H1 (cell line): ENCODE measurements at regions not wholly inside any gene's neighbourhood (a gene's known extent, or its start where the extent isn't known, plus 50 kb on each side); places are given as distances from the start of the nearest gene placed in this dataset.

ENCODE experiments used
- CTCF ChIA-PET: fragments of 300-600 bp; sonication (Branson Sonifier 250); formaldehyde crosslinking; loops from one replicate; lab custom pipeline; 2021; ENCODE audit not compliant: partially characterized antibody; lab: Charles Lee
- POLR2A ChIA-PET: fragments of 300-600 bp; sonication (Branson Sonifier 250); formaldehyde crosslinking; loops from one replicate; lab custom pipeline; 2021; ENCODE audit warnings: inconsistent platforms; ENCODE audit not compliant: partially characterized antibody; lab: Charles Lee
- DNase-seq, 2 experiments: peaks; one replicate each; pipeline versions ENCODE4 v3.0.0 to v3.0.0-alpha.2; 2010 to 2022; ENCODE audit warnings: low spot score in 2 of 2, low read depth in 1 of 2, mixed read lengths in 1 of 2
- FAIRE-seq: peaks from 2 replicates; lab custom pipeline; 2011; peaks lifted over from hg19 to GRCh38; lab: Jason Lieb, UNC
- H2AFZ ChIP-seq: 2 replicates; pipeline ENCODE4 v1.8.1; 2012; ENCODE audit warnings: low read length, inconsistent platforms
- H2AK5ac ChIP-seq: 2 replicates; pipeline ENCODE4 v1.6.1; 2013; ENCODE audit warnings: low read depth, low read length
- H2BK120ac ChIP-seq: replicated peaks from 2 replicates; pipeline ENCODE3; 2013; ENCODE audit warnings: low read depth, low read length, inconsistent platforms
- H2BK12ac ChIP-seq: 2 replicates; pipeline ENCODE4 v1.6.1; 2013; ENCODE audit warnings: low read depth, low read length
- H2BK15ac ChIP-seq: 2 replicates; pipeline ENCODE4 v1.6.1; 2013; ENCODE audit warnings: low read length
- H2BK20ac ChIP-seq: 2 replicates; pipeline ENCODE4 v1.6.1; 2013; ENCODE audit warnings: low read length
- H2BK5ac ChIP-seq: 2 replicates; pipeline ENCODE4 v1.6.1; 2013; ENCODE audit warnings: low read depth, low read length
- H3K14ac ChIP-seq: 2 replicates; pipeline ENCODE4 v1.6.1; 2013; ENCODE audit warnings: inconsistent platforms; ENCODE audit not compliant: insufficient read length
- H3K18ac ChIP-seq: 2 replicates; pipeline ENCODE4 v1.6.1; 2013; ENCODE audit warnings: low read length; ENCODE audit errors: extremely low read depth
- H3K23ac ChIP-seq: 2 replicates; pipeline ENCODE4 v1.6.1; 2013; ENCODE audit warnings: inconsistent platforms; ENCODE audit not compliant: insufficient read length
- H3K23me2 ChIP-seq: 2 replicates; pipeline ENCODE4 v1.6.1; 2013; ENCODE audit warnings: low read depth, low read length
- H3K27ac ChIP-seq: 2 replicates; pipeline ENCODE4 v1.6.1; 2011; ENCODE audit warnings: low read depth, low read length, inconsistent platforms
- H3K27me3 ChIP-seq, 4 experiments: replicated peaks in 1 of 4; 1 replicate in 1 of 4; 2 replicates in 3 of 4; pipeline versions ENCODE4 v1.6.1 to v1.8.1; 2011 to 2013; ENCODE audit warnings: low read length in 3 of 4, mild to moderate bottlenecking in 3 of 4, inconsistent platforms in 2 of 4, mixed read lengths in 2 of 4, moderate library complexity in 1 of 4; ENCODE audit not compliant: control insufficient read depth in 3 of 4, insufficient read depth in 3 of 4; ENCODE audit errors: extremely low read depth in 1 of 4
- H3K36me3 ChIP-seq, 4 experiments: 2 replicates each; pipeline versions ENCODE4 v1.6.1 to v1.8.1; 2011 to 2013; ENCODE audit warnings: mild to moderate bottlenecking in 4 of 4, low read length in 3 of 4, moderate library complexity in 2 of 4, control low read depth in 1 of 4, inconsistent platforms in 1 of 4; ENCODE audit not compliant: insufficient read depth in 4 of 4, control insufficient read depth in 2 of 4
- H3K4ac ChIP-seq: replicated peaks from 2 replicates; pipeline ENCODE3; 2013; ENCODE audit warnings: low read length, low read depth, mixed read lengths, inconsistent platforms; ENCODE audit not compliant: insufficient read length
- H3K4me1 ChIP-seq, 4 experiments: replicated peaks in 1 of 4; 1 replicate in 1 of 4; 2 replicates in 3 of 4; pipeline versions ENCODE4 v1.6.1 to v1.8.1; 2011 to 2013; ENCODE audit warnings: low read length in 3 of 4, inconsistent platforms in 2 of 4, mixed read lengths in 1 of 4; ENCODE audit not compliant: insufficient read depth in 4 of 4, control insufficient read depth in 3 of 4
- H3K4me2 ChIP-seq, 2 experiments: 2 replicates each; pipeline versions ENCODE4 v1.6.1 to v1.8.1; 2011 to 2013; ENCODE audit warnings: low read depth in 2 of 2, low read length in 2 of 2, control low read depth in 1 of 2, inconsistent platforms in 1 of 2, mild to moderate bottlenecking in 1 of 2; ENCODE audit not compliant: insufficient read depth in 1 of 2
- H3K4me3 ChIP-seq, 4 experiments: fragments of 200-600, 300-600 bp in 1 of 4; sonication (generic), shearing (Covaris generic), sonication (Bioruptor Twin) in 1 of 4; 2 replicates each; pipeline versions ENCODE4 v1.5.1 to v1.8.1; 2011 to 2016; ENCODE audit warnings: low read length in 4 of 4, low read depth in 3 of 4, control low read depth in 2 of 4, inconsistent platforms in 2 of 4, mild to moderate bottlenecking in 2 of 4, mixed read lengths in 1 of 4, moderate library complexity in 1 of 4; ENCODE audit not compliant: insufficient read depth in 2 of 4; ENCODE audit errors: extremely low read depth in 1 of 4
- H3K56ac ChIP-seq: replicated peaks from 2 replicates; pipeline ENCODE3; 2013; ENCODE audit warnings: low read depth, mild to moderate bottlenecking, mixed read lengths, low read length, inconsistent platforms; ENCODE audit not compliant: insufficient read length
- H3K79me1 ChIP-seq: 2 replicates; pipeline ENCODE4 v1.6.1; 2013; ENCODE audit warnings: low read depth, low read length, control low read depth
- H3K79me2 ChIP-seq, 2 experiments: 2 replicates each; pipeline versions ENCODE4 v1.6.1 to v1.8.1; 2012 to 2013; ENCODE audit warnings: low read length in 2 of 2, mild to moderate bottlenecking in 2 of 2, inconsistent platforms in 1 of 2; ENCODE audit not compliant: insufficient read depth in 2 of 2, control insufficient read depth in 1 of 2
- H3K9ac ChIP-seq, 4 experiments: replicated peaks in 1 of 4; 1 replicate in 1 of 4; 2 replicates in 3 of 4; pipeline versions ENCODE4 v1.6.1 to v1.8.1; 2011 to 2013; ENCODE audit warnings: low read depth in 3 of 4, low read length in 3 of 4, control low read depth in 2 of 4, mild to moderate bottlenecking in 2 of 4, moderate library complexity in 2 of 4, inconsistent platforms in 1 of 4; ENCODE audit errors: extremely low read depth in 1 of 4
- H3K9me3 ChIP-seq, 2 experiments: 2 replicates each; pipeline versions ENCODE4 v1.6.1 to v1.8.1; 2012 to 2013; ENCODE audit warnings: mild to moderate bottlenecking in 2 of 2, moderate library complexity in 2 of 2, control low read depth in 1 of 2, inconsistent platforms in 1 of 2, low read depth in 1 of 2, low read length in 1 of 2, mixed read lengths in 1 of 2; ENCODE audit not compliant: insufficient read depth in 2 of 2
- H4K20me1 ChIP-seq, 2 experiments: replicated peaks in 1 of 2; 2 replicates each; pipeline versions ENCODE3 to v1.8.1; 2011 to 2013; ENCODE audit warnings: inconsistent platforms in 2 of 2, low read length in 2 of 2, mild to moderate bottlenecking in 1 of 2; ENCODE audit not compliant: insufficient read depth in 2 of 2, control insufficient read depth in 1 of 2
- H4K5ac ChIP-seq: 2 replicates; pipeline ENCODE4 v1.6.1; 2013; ENCODE audit warnings: low read length, low read depth, mixed read lengths, inconsistent platforms; ENCODE audit not compliant: insufficient read length
- H4K8ac ChIP-seq: 2 replicates; pipeline ENCODE4 v1.8.0; 2013; ENCODE audit warnings: mild to moderate bottlenecking, moderate library complexity, low read length, inconsistent platforms; ENCODE audit not compliant: insufficient read depth; ENCODE audit errors: extremely low read depth
- H4K91ac ChIP-seq: replicated peaks from 2 replicates; pipeline ENCODE3; 2013; ENCODE audit warnings: low read length, mixed read lengths, inconsistent platforms; ENCODE audit not compliant: insufficient read length
- CBX8 ChIP-seq: fragments of 300-800, 300-1000 bp; sonication (generic); IDR thresholded peaks from 2 replicates; pipeline ENCODE4 v1.7.1; 2016; ENCODE audit warnings: low read depth, low read length, borderline replicate concordance
- RBBP5 ChIP-seq: IDR thresholded peaks from 2 replicates; pipeline ENCODE4 v1.7.1; 2012; ENCODE audit warnings: low read depth, mild to moderate bottlenecking, inconsistent platforms, low read length, moderate library complexity, borderline replicate concordance
- WGBS, 2 experiments: shearing (Covaris generic) in 1 of 2; methylation state at CpG; one replicate each; pipeline versions ENCODE4 v1.1.6 to v1.1.7; 2013 to 2015; ENCODE audit warnings: low lambda C conversion rate in 2 of 2, mixed read lengths in 2 of 2, inconsistent platforms in 1 of 2, low coverage in 1 of 2, missing lambda C conversion rate in 1 of 2; ENCODE audit not compliant: insufficient replicate concordance in 2 of 2, insufficient coverage in 1 of 2, insufficient read length in 1 of 2; ENCODE audit errors: extremely low coverage in 1 of 2, missing lambda C conversion rate in 1 of 2; 5-methylcytosine and 5-hydroxymethylcytosine counted together

DNA sequence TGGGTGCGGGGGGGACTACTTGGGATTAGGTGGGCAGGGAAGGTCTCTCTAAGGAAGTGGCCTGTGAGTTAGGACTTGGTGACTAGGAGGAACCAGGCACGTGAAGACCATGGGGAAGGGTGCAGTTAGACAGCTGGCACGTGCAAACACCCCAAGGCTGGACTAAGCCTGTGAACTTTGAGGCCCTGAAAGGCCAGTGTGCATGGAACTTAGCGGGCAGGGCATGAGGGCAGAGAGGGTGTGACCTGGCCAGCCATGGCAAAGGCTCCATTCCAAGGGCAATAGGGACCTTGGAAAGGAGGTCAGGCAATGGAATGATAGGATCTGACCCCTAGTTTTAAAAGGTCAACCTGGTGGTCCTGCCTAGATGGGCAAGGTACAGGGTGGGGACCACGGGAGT, 158.4 kb upstream of the PCBD1 start:
- Histone ChIP-seq H2BK5ac (no peak overlapping the region), H3K4ac (no peak overlapping the region), H3K9me3 (no peaks in the 10 kb centered on the region), H4K5ac (no peak overlapping the region), H3K36me3 (no peaks in the 10 kb centered on the region), H4K20me1 (no peaks in the 10 kb centered on the region), H3K79me2 (no peaks in the 10 kb centered on the region), H3K27me3 (no peaks in the 10 kb centered on the region), H2BK12ac (no peak overlapping the region), H2BK120ac (no peak overlapping the region), H3K79me1 (no peaks in the 10 kb centered on the region), H3K56ac (no peak overlapping the region), H3K27ac (no peak overlapping the region), H4K91ac (no peak overlapping the region), H3K4me2 (no peak overlapping the region), H2AK5ac (no peak overlapping the region), H2BK15ac (no peak overlapping the region), H2AFZ (no peak overlapping the region), H4K8ac (no peak overlapping the region), H3K23ac (no peak overlapping the region), H2BK20ac (no peak overlapping the region), H3K18ac (no peak overlapping the region), H3K23me2 (no peaks in the 10 kb centered on the region; the same call in 1 of the 2 replicates), H3K14ac (no peak overlapping the region), H3K4me3 (no peak overlapping the region), H3K9ac (no peak overlapping the region), H3K4me1 (peaks cover 0 to 3% (median 0%) of the 10 kb centered on the region in 4 experiments; a peak in 1 of 7 replicates)
- ChIA-PET CTCF (interaction anchor here (0.7 to 1.1 kb wide), 4 partner anchors 13 to 309 kb away, joined by 3 to 4 read pairs (median 3); no protein-coding TSS in a partner anchor), POLR2A (no interaction called here)
- no peak for DNase-seq
- TF ChIP-seq RBBP5 (no peak), CBX8 (no peak)
- WGBS, 2 experiments, result 80% methylated on average over 5 of the region's 5 CpGs; no CpG with 5 or more reads in 1 of the 2 experiments
- no peak for FAIRE-seq
